GM18520 (cell line): ENCODE measurements at regions not wholly inside any gene's neighbourhood (a gene's known extent, or its start where the extent isn't known, plus 50 kb on each side); places are given as distances from the start of the nearest gene placed in this dataset.
"Not testable (repeated sequence)": the region's sequence is repeated elsewhere in the genome, so short reads cannot be mapped to it uniquely, and the experiment has no call there.

Experiments
- ATAC-seq: cut with Tn5 transposase; IDR thresholded peaks from one replicate; pipeline ENCODE4 v1.9.1; 2021; ENCODE audit not compliant: unreplicated experiment

- ATAC-seq: no peak
Measured at GRCh38 chr12:66733321-66733720, 54.4 kb upstream of the GRIP1 start.

- ATAC-seq: no peak
Measured at GRCh38 chr12:66733839-66734238, 55.0 kb upstream of the GRIP1 start.

GRCh38 chr12:66735275-66735674, 56.4 kb upstream of the GRIP1 start:
- no peak for ATAC-seq

GRCh38 chr12:66736931-66737330, 58.1 kb upstream of the GRIP1 start:
- ATAC-seq: no peak

GRCh38 chr12:66739266-66739665, 60.4 kb upstream of the GRIP1 start:
- no peak for ATAC-seq

GRCh38 chr12:66739940-66740651, 61.2 kb upstream of the GRIP1 start:
- ATAC-seq: no peak

- ATAC-seq: no peak
Measured at GRCh38 chr12:66740732-66741131, 61.9 kb upstream of the GRIP1 start.

- no peak for ATAC-seq
Measured at GRCh38 chr12:66741919-66742318, 63.0 kb upstream of the GRIP1 start.

- ATAC-seq: no peak
Measured at GRCh38 chr12:66742508-66743367, 63.9 kb upstream of the GRIP1 start.

GRCh38 chr12:66744461-66744860, 65.6 kb upstream of the GRIP1 start:
- no peak for ATAC-seq

GRCh38 chr12:66744956-66745383, 66.1 kb upstream of the GRIP1 start:
- no peak for ATAC-seq

GRCh38 chr12:66746489-66747201, 67.8 kb upstream of the GRIP1 start:
- no peak for ATAC-seq

GRCh38 chr12:66751432-66752113, 72.7 kb upstream of the GRIP1 start:
- no peak for ATAC-seq

GRCh38 chr12:66753810-66754209, 74.9 kb upstream of the GRIP1 start:
- ATAC-seq: no peak

GRCh38 chr12:66755727-66756395, 77.0 kb upstream of the GRIP1 start:
- ATAC-seq: no peak

GRCh38 chr12:66756631-66757030, 77.8 kb upstream of the GRIP1 start:
- no peak for ATAC-seq

GRCh38 chr12:66760122-66760521, 81.2 kb upstream of the GRIP1 start:
- not testable (repeated sequence) for ATAC-seq

- ATAC-seq: no peak
Measured at GRCh38 chr12:66763467-66763866, 84.6 kb upstream of the GRIP1 start.

- no peak for ATAC-seq
Measured at GRCh38 chr12:66765204-66765603, 86.3 kb upstream of the GRIP1 start.

- ATAC-seq: no peak
Measured at GRCh38 chr12:66767536-66767935, 88.7 kb upstream of the GRIP1 start.

GRCh38 chr12:66768293-66768692, 89.4 kb upstream of the GRIP1 start:
- ATAC-seq: no peak
